Posterior cingulate gyrus (tissue), 11 donors: ENCODE measurements at regions not wholly inside any gene's neighbourhood (a gene's known extent, or its start where the extent isn't known, plus 50 kb on each side); places are given as distances from the start of the nearest gene placed in this dataset.
"Not testable (repeated sequence)": the region's sequence is repeated elsewhere in the genome, so short reads cannot be mapped to it uniquely, and the experiment has no call there.

Experiments
- DNase-seq, 10 donors: peaks; one replicate each; pipeline versions ENCODE4 v3.0.0 to v3.0.0-alpha.2; 2020 to 2021; ENCODE audit warnings: mixed read lengths in 3 of 10
- intact Hi-C: fragments of 100-400 bp; cut with DNase I; formaldehyde crosslinking; loops from one replicate; pipeline ENCODE4 v1.15.1; 2023

GRCh38 chr15:79602180-79602579 lies 170.0 kb downstream of the MINAR1 start:
- intact Hi-C loops = no loop called here
- no peak for DNase-seq

GRCh38 chr15:79602731-79603130 lies 170.6 kb downstream of the MINAR1 start:
- no peak for DNase-seq
- intact Hi-C loops = no loop called here

- intact Hi-C loops = no loop called here
- no peak for DNase-seq
Measured at GRCh38 chr15:79606831-79607355, 174.8 kb downstream of the MINAR1 start.

- DNase-seq = no peak
- intact Hi-C loops = no loop called here
Measured at GRCh38 chr15:79608066-79608864, 176.1 kb downstream of the MINAR1 start.

DNA sequence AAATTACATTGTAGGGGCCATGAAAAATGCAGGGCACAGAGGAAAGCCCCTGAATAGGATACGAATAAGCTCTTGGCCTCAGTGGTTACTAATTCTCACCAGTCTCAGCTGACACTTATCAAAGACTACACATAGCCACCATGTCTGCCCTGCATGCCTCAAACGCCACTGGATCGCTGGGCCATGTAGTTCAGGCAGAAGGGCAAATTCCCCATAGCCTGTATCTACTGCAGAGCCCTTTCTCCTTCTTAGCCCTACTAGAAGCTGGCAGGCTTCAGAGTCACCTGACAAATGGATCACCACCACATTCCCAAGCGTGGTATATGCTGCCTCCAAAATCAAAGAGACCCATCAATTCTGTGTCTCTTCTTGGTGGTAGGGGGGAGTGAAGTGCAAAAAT lies 177.4 kb downstream of the MINAR1 start:
- intact Hi-C loops = no loop called here
- DNase-seq = no peak

- intact Hi-C loops = no loop called here
- no peak for DNase-seq
Measured at GRCh38 chr15:79610021-79610420, 177.9 kb downstream of the MINAR1 start.

DNA sequence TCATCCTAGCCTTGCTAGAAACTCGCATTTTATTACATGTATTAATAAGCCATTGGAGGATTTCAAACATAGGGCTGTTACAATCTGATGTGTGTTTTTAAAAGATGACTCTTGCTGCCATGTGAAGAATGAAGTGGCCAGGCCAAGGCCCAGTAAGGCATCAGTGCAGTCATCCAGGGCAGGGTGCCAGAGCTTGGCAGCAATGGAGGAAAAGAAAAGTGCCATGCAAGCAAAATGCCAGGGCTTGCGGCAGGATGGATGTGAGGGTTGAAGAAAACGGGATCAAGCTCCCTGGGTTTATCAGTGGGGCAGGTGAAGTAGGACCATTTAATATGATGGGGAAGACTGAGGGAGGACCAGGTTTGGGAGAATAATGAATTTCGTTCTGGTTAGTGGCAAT lies 183.6 kb downstream of the MINAR1 start:
- peak in 2 of 10 donors; percentile 18 for DNase-seq
- intact Hi-C loops = no loop called here

GRCh38 chr15:79617071-79617470 lies 184.9 kb downstream of the MINAR1 start:
- DNase-seq = no peak
- intact Hi-C loops = no loop called here

- no peak for DNase-seq
Measured at GRCh38 chr15:79620112-79620857, 188.1 kb downstream of the MINAR1 start.

GRCh38 chr15:79621805-79622204 lies 189.7 kb downstream of the MINAR1 start:
- intact Hi-C loops, DNase-seq: not testable (repeated sequence)

More at GRCh38 chr15:79620112-79620857, 188.1 kb downstream of the MINAR1 start:
- intact Hi-C loops = no loop called here

DNA sequence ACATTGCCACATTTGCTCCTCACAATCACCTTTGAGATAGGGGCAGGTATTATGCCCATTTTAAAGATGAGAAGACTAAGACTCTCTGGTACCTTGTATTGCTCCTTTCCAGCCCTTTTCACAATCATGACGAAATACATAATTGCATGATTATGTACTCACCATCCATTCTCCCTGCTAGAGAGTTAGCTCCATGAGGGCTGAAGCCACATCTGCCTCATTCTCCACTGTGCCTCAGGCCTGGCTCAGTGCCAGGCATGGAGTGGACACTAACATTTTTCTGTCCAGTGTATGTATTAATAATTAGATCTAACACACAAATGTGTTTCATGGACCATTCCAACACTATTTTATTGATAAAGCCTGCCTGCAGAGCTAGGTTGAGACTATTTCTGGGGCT lies 191.4 kb downstream of the MINAR1 start:
- no peak for DNase-seq
- intact Hi-C loops = no loop called here

GRCh38 chr15:79629687-79630086 lies 197.6 kb downstream of the MINAR1 start:
- intact Hi-C loops = no loop called here

DNA sequence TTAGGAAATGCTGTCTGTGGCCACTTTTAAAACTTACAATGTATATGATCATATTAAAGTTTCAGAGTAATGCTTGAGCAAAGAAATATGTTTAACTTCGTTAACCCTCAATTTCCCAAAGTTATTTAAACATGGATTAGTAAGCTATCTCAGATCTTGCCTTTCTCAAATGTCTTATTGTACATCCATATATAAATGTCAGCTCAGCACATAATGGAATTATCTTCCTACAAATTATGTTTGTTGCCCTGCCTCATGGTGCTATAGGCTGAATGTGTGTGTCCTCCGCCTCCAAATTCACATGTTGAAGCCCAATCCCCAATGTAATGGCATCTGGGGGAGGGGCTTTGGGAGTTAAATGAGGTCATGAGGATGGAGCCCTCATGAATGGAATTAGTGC lies 200.3 kb downstream of the MINAR1 start:
- intact Hi-C loops = no loop called here

More at GRCh38 chr15:79629687-79630086, 197.6 kb downstream of the MINAR1 start:
- no peak for DNase-seq

DNA sequence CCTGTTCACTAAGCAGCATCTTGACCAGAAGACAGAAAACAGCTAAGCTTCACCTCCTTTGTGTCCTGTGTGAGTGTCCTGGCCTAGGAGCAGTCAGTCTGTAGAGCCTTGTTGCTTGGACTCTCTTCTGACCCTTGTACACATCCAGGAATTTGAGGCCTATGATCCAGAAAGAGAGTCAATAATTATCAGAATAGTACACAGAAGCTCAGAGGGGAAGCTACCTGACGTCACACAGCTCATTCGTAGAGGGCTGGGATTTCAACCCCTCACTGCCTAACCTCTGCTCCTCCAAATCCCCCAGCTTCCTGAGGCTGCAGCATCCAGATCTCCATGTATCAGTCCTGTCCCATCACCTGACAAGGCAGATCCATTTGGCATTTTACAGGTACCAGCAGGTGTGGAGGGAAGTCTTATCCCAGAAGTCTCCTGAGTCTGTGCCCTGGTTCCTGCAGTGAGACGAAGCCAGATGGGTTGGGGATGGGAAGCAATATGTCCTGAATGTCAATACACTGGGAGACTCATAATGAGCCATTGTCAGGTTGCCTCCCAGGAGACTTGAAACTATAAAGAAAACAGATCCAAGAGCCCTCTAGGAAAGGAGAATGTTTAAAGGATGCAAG lies 203.1 kb downstream of the MINAR1 start:
- intact Hi-C loops = no loop called here
- no peak for DNase-seq

More for the DNA sequence above, 200.3 kb downstream of the MINAR1 start:
- no peak for DNase-seq

DNA sequence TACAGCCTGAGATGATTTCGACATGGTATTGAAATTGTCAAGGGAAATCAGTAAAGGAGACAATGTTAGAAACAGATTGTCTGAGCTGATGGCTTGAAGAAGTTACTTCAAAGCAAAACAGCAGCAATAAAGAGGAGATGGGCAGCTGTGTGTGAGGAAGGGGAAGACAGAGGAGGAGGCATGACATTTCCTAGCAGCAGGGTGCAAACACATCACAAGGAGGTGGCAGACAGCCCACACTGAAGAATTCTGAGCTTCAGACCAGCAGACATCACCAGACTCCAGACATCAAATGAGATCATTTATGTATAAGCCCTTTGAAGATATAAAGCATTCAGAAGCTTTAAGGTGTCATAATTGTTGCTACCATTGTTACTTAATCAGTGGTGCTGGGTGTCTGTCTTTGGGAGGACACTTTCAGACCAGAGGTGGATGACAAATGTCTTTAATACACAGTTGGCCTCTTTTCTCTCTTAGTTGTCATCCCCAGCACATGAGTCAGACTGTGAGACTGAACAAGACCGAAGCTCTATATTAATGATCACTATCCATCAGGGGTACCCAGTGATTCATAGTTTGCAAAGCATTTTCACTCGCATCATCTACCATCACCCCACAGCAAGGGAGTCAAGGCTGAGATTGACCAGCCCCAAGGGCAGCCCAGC lies 203.9 kb downstream of the MINAR1 start:
- DNase-seq = no peak
- intact Hi-C loops = no loop called here

GRCh38 chr15:79640206-79640605 lies 208.1 kb downstream of the MINAR1 start:
- no peak for DNase-seq
- intact Hi-C loops = no loop called here

DNA sequence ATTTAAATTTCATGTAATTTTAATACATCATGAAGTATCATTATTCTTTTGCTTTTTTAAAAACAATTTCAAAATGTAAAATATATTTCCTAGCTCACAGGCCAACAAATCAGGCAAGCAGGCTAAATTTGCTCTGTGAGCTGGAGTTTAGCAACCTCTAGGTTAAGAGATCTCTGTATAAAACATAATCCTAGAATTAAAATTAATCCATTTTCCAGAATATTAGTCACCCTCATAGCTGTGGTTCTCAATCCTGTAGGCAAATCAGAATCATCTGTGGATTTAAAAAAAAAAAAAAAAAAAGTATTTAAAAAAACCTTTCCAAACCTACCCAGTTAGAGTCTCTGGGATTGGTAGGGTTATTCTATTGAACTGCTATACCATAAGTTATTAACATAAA lies 209.7 kb downstream of the MINAR1 start:
- intact Hi-C loops = no loop called here

DNA sequence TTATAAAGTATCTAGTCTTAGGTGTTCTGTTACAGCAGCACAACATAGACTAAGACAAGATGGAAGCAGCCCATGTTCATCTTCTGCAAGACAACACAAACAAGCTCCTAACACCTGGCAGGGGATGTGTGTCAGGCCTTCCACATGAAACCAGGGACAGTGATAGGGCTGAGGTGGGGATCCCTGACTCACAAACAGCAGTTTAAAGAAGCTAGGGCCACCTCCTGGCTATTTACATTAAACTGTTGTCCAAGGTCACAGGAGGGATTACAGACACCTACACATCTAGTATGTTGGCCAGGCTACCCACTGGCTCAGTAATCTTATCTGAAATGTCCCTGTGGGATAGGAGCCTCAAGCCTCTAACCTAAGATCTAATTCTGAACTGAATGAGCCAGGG lies 211.3 kb downstream of the MINAR1 start:
- DNase-seq = no peak
- intact Hi-C loops = no loop called here

More for the DNA sequence above, 209.7 kb downstream of the MINAR1 start:
- no peak for DNase-seq

GRCh38 chr15:79644091-79644490 lies 212.0 kb downstream of the MINAR1 start:
- intact Hi-C loops = no loop called here
- no peak for DNase-seq

DNA sequence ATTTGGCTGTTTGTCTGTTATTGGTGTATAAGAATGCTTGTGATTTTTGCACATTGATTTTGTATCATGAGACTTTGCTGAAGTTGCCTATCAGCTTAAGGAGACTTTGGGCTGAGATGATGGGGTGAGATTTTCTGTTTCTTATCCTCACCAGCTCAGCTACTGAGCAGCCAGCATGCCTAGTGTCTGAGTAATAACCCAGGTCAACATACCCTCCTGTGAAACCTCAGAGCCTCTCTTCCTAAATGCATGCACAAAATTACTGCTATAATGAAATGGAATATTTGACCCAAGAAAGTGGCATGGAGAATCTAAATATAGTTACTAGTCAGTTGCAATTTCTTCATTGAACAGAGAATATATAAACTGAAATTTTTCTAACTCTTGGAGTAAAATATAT lies 220.8 kb downstream of the MINAR1 start:
- DNase-seq, intact Hi-C loops: not testable (repeated sequence)

DNA sequence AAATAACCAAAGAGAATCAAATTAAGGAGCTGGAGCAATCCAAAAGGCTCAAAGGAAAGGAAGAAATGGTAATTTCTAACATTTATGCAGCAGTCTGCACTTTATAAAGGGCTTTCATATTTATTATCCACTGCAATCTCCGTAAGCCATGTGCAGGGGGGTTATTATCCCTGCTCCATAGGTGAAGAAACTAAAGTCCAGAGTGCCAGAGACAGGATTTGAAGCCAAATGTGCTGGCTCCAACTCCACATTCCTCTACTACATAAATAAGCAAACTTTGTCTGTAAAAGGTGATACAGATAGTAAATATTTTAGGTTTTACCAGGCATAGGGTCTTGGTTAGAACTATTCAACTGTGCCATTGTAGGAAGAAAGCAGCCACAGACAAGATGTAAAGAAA lies 221.4 kb downstream of the MINAR1 start:
- DNase-seq = no peak
- intact Hi-C loops = no loop called here
